AG09319 (cell line): ENCODE measurements at regions not wholly inside any gene's neighbourhood (a gene's known extent, or its start where the extent isn't known, plus 50 kb on each side); places are given as distances from the start of the nearest gene placed in this dataset.
"Not testable (repeated sequence)": the region's sequence is repeated elsewhere in the genome, so short reads cannot be mapped to it uniquely, and the experiment has no call there.

Source experiments
- DNase-seq: peaks from one replicate; pipeline ENCODE4 v3.0.0-alpha.2; 2010; ENCODE audit warnings: low read depth; ENCODE audit errors: extremely low read depth
- CTCF ChIP-seq: IDR thresholded peaks from 2 replicates; pipeline ENCODE4 v1.5.1; 2011; ENCODE audit warnings: low read depth, mild to moderate bottlenecking, inconsistent platforms, low read length, moderate library complexity

DNA sequence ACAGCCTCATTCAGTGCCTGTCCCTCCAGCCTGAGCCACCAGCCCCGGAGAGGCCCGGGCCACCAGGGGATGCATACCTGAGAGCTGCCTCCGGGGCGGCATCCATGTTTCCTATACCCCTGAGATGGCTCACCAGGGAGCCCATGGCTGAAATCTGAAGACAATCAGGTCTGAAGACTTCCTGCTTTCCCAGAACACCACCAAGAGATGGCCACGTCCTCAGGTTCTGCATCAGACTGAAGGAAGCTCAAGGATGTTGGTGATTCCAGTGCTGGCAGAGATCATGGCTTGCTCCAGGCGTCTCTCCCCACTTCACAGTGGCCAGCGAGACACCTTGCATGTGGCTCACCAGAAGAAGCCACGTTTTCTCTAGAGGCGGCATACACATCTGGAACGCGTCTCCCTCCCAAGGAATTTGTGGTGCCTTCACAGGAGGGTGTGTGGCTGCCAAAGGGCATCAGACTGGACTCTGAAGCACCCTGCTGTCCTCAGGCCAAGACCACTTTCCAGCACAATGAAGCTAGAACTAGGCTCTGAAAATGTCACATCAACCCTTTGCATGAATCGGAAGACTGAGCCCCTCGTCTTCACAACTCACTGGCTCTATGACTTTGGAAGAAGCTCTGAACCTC, 170.7 kb upstream of the IRF2BP2 start:
- DNase-seq: no peak
- no peak for TF ChIP-seq CTCF

DNA sequence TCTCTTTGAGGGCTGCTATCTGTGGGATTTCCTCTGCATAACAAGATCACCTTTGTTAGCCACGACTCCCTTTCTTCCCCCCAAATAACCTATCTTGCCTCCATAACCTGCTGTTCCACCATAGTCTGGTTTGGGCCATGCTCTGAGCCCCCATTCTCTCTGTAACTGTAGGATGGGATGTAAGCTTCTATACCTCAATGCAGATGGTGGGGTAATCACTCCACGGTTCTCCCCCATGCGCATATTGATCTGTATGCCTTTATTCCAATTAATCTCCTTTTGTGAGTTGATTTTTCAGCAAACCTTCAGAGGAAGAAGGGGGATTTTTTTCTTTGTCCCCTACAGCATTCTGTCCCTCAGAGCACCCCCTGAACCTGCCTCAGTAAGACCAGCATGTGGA, 170.1 kb upstream of the IRF2BP2 start:
- TF ChIP-seq CTCF: no peak
- DNase-seq: no peak

GRCh38 chr1:234779600-234779999, 169.6 kb upstream of the IRF2BP2 start:
- not testable (repeated sequence) for DNase-seq

GRCh38 chr1:234779160-234779538, 169.2 kb upstream of the IRF2BP2 start:
- no peak for DNase-seq
- TF ChIP-seq CTCF: no peak

- no peak for DNase-seq
- no peak for TF ChIP-seq CTCF
These were observed 168.5 kb upstream of the IRF2BP2 start for GRCh38 chr1:234778221-234779159.

DNA sequence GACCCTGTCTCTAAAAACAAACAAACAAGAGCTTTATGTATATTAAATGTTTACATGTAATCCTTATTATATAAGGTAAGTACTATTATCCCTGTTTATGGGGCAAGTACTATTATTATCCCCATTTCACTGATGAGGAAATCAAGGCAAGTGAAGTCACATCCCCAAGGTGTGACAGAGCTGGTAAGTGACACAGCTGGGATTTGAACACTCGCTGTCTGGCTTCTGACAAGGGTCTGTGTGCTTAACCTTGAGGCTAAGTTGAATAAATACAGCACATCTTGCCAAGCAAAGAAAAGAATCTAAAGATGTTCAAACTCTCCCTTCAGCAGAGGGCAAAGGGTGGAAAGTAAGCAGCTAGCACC, 167.9 kb upstream of the IRF2BP2 start:
- no peak for DNase-seq
- TF ChIP-seq CTCF: no peak

- TF ChIP-seq CTCF: no peak
- no peak for DNase-seq
These were observed 167.2 kb upstream of the IRF2BP2 start for GRCh38 chr1:234776876-234777855.
